ENCODE measurements at regions not wholly inside any gene's neighbourhood (a gene's known extent, or its start where the extent isn't known, plus 50 kb on each side); places are given as distances from the start of the nearest gene placed in this dataset.
"Not testable (repeated sequence)": the region's sequence is repeated elsewhere in the genome, so short reads cannot be mapped to it uniquely, and the experiment has no call there.

DNA sequence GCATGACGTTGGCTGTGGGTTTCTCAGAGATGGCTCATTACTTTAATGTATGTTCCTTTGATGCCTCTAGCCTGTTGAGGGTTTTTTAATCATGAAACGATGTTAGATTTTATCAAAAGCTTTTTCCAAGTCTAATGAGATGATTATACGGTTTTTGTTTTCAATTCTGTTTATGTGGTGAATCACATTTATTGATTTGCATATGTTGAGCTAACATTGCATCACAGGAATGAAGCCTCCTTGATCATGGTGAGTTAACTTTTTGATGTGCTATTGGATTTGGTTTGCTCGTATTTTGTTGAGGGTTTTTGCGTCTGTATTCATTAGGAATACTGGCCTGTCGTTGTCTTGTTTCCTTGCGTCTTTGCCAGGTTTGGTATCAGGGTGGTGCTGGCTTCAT is 52.3 kb upstream of the PTPN12 start:
- DNase-seq (no peak), ATAC-seq (ENCODE audit: insufficient read depth, low FRiP score) (no peak)
- H3K4me1 ChIP-seq (ENCODE audit: control insufficient read depth in 5 of 5, insufficient read depth in 5 of 5, low read length in 5 of 5) = no peaks in the 10 kb centered on the region
- H3K36me3 ChIP-seq (ENCODE audit: control insufficient read depth in 4 of 4, insufficient read depth in 4 of 4, low read length in 4 of 4) = no peaks in the 10 kb centered on the region
- no peaks in the 10 kb centered on the region for H3K9me3 ChIP-seq (ENCODE audit: control insufficient read depth in 4 of 4, insufficient read depth in 3 of 4, low read length in 3 of 4)
- TF ChIP-seq, protein P1, sequence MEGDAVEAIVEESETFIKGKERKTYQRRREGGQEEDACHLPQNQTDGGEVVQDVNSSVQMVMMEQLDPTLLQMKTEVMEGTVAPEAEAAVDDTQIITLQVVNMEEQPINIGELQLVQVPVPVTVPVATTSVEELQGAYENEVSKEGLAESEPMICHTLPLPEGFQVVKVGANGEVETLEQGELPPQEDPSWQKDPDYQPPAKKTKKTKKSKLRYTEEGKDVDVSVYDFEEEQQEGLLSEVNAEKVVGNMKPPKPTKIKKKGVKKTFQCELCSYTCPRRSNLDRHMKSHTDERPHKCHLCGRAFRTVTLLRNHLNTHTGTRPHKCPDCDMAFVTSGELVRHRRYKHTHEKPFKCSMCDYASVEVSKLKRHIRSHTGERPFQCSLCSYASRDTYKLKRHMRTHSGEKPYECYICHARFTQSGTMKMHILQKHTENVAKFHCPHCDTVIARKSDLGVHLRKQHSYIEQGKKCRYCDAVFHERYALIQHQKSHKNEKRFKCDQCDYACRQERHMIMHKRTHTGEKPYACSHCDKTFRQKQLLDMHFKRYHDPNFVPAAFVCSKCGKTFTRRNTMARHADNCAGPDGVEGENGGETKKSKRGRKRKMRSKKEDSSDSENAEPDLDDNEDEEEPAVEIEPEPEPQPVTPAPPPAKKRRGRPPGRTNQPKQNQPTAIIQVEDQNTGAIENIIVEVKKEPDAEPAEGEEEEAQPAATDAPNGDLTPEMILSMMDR (IDR thresholded peaks at IDR 0.05; ENCODE audit: control extremely low read depth, extremely low read depth) = no peak
- H3K9ac ChIP-seq (ENCODE audit: insufficient read depth in 1 of 2, low read length in 2 of 2) = no peak overlapping the region
- WGBS, 2 donors = 87 to 94% methylated on average over 7 of the region's 7 CpGs
- H3K27ac ChIP-seq (ENCODE audit: low read depth in 1 of 2, low read length in 1 of 2) = no peak overlapping the region
- no peaks in the 10 kb centered on the region for H3K27me3 ChIP-seq (ENCODE audit: control insufficient read depth in 3 of 3, insufficient read depth in 3 of 3, low read length in 2 of 3)
- no peak overlapping the region for H3K4me3 ChIP-seq

DNA sequence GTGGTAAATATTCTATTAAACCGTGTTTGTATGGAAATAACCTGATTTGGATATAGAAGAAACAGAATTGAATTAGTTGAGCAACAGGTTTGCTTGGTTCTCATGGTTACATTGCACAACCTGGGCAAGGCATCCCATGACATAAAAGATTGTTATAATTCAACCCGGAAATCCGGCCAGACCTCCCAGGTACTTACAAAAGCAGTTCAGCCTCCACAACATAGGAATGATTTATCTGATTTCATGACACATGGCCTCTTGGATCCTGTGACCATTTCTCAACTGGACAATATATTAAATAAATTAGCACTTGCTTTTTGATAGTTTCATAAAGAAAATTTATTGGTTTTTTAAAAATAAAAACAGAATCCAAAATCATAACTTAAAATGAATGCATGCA is 55.1 kb upstream of the PTPN12 start:
- Histone ChIP-seq H3K36me3 (ENCODE audit: control insufficient read depth in 4 of 4, insufficient read depth in 4 of 4, low read length in 4 of 4) (no peaks in the 10 kb centered on the region), H3K27me3 (ENCODE audit: control insufficient read depth in 3 of 3, insufficient read depth in 3 of 3, low read length in 2 of 3) (no peaks in the 10 kb centered on the region), H3K4me1 (ENCODE audit: control insufficient read depth in 5 of 5, insufficient read depth in 5 of 5, low read length in 5 of 5) (no peaks in the 10 kb centered on the region), H3K9ac (ENCODE audit: insufficient read depth in 1 of 2, low read length in 2 of 2) (no peak overlapping the region), H3K9me3 (ENCODE audit: control insufficient read depth in 4 of 4, insufficient read depth in 3 of 4, low read length in 3 of 4) (no peaks in the 10 kb centered on the region), H3K4me3 (no peak overlapping the region), H3K27ac (ENCODE audit: low read depth in 1 of 2, low read length in 1 of 2) (no peak overlapping the region)
- DNase-seq (peak; percentile 32 to 73 (median 57)), ATAC-seq (ENCODE audit: insufficient read depth, low FRiP score) (no peak)
- TF ChIP-seq, protein P1 (IDR thresholded peaks at IDR 0.05; ENCODE audit: control extremely low read depth, extremely low read depth) = no peak
- WGBS, 2 donors = 25 to 46% methylated on average over 3 of the region's 3 CpGs

DNA sequence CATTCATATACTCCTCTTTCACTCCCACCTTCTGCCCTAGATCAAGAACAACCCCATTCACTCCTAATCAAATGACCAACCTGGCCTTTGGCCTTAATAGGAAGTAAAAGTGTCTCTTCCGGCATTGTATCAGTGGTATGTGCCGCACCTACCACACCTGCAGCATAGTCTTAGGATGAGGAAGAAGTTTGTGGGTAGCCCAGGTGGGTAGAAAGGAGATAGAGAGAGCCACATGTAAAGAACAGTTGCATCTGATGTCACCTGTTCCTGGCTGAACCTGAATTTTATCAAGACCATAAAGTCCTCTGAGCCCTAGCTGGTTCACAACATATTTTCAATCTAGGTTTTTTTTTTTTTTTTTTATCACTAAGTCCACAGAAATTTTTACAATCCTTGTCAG is 55.5 kb upstream of the PTPN12 start:
- no peaks in the 10 kb centered on the region for H3K9me3 ChIP-seq (ENCODE audit: control insufficient read depth in 4 of 4, insufficient read depth in 3 of 4, low read length in 3 of 4)
- ATAC-seq (ENCODE audit: insufficient read depth, low FRiP score) = no peak
- H3K36me3 ChIP-seq (ENCODE audit: control insufficient read depth in 4 of 4, insufficient read depth in 4 of 4, low read length in 4 of 4) = no peaks in the 10 kb centered on the region
- peak overlapping the region in 1 of 2 donors; percentile 85 for H3K27ac ChIP-seq (ENCODE audit: low read depth in 1 of 2, low read length in 1 of 2)
- no peak for DNase-seq
- no peak overlapping the region for H3K9ac ChIP-seq (ENCODE audit: insufficient read depth in 1 of 2, low read length in 2 of 2)
- no peaks in the 10 kb centered on the region for H3K27me3 ChIP-seq (ENCODE audit: control insufficient read depth in 3 of 3, insufficient read depth in 3 of 3, low read length in 2 of 3)
- H3K4me1 ChIP-seq (ENCODE audit: control insufficient read depth in 5 of 5, insufficient read depth in 5 of 5, low read length in 5 of 5) = no peaks in the 10 kb centered on the region
- 64 to 66% methylated on average over 2 of the region's 2 CpGs for WGBS, 2 donors
- TF ChIP-seq, protein P1 (IDR thresholded peaks at IDR 0.05; ENCODE audit: control extremely low read depth, extremely low read depth) = no peak
- H3K4me3 ChIP-seq = no peak overlapping the region

DNA sequence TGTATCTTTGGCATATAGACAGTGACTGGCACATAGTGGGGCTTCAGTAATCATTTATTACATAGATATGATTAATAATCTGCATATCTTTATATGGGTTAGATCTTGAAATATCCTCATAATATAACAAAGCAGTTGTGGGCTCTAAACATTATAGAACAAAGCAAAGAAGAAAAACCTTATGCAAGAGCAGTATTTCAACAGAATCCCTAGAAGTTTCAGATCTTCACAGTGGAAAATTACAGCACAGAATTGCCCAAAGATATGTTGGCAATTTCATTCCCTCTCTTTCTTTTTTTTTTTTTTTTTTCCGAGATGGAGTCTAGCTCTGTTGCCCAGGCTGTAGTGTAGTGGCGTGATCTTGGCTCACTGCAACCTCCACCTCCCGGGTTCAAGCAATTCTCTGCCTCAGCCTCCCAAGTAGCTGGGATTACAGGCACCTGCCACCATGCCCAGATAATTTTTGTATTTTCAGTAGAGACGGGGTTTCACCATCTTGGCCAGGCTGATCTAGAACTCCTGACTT is 56.9 kb upstream of the PTPN12 start:
- not testable (repeated sequence) for H3K9ac ChIP-seq (ENCODE audit: insufficient read depth in 1 of 2, low read length in 2 of 2); H3K27me3 ChIP-seq (ENCODE audit: control insufficient read depth in 3 of 3, insufficient read depth in 3 of 3, low read length in 2 of 3); H3K4me3 ChIP-seq; DNase-seq; H3K36me3 ChIP-seq (ENCODE audit: control insufficient read depth in 4 of 4, insufficient read depth in 4 of 4, low read length in 4 of 4); H3K27ac ChIP-seq (ENCODE audit: low read depth in 1 of 2, low read length in 1 of 2); H3K9me3 ChIP-seq (ENCODE audit: control insufficient read depth in 4 of 4, insufficient read depth in 3 of 4, low read length in 3 of 4); H3K4me1 ChIP-seq (ENCODE audit: control insufficient read depth in 5 of 5, insufficient read depth in 5 of 5, low read length in 5 of 5); ATAC-seq (ENCODE audit: insufficient read depth, low FRiP score)
- 56 to 81% methylated on average over 4 of the region's 4 CpGs for WGBS, 2 donors

Data from lung (tissue), 11 donors.